ENCODE measurements at regions not wholly inside any gene's neighbourhood (a gene's known extent, or its start where the extent isn't known, plus 50 kb on each side); places are given as distances from the start of the nearest gene placed in this dataset.

DNA sequence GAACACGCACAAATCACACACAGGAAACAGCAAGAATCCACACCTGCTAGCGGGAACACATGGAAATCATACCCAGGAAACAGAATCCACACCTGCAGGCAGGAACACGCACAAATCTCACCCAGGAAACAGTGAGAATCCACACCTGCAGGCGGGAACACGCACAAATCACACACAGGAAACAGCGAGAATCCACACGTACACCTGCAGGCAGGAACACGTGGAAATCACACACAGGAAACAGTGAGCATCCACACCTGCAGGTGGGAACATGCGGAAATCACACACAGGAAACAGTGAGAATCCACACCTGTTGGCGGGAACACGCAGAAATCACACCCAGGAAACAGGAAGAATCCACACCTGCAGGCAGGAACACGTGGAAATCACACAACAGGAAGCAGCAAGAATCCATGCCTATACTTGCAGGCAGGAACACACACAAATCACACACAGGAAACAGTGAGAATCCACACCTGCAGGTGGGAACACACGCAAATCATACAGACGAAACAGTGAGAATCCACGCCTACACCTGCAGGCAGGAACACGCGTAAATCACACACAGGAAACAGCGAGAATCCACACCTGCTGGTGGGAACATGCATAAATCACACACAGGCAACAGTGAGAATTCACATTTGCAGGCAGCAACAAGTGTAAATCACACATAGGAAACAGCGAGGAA is 108.6 kb downstream of the DLL1 start:
- CTCF ChIA-PET, result interaction anchor here (1.1 kb wide), 1 partner anchor 350 kb away, joined by 3 read pairs; no protein-coding TSS in a partner anchor
- Histone ChIP-seq H3K9me1 (replicated peaks; ENCODE audit: control insufficient read depth, extremely low read depth, insufficient read depth, low read length) (no peaks in the 10 kb centered on the region), H3K9me3 (replicated peaks; ENCODE audit: control insufficient read depth, insufficient read depth, low read length) (no peaks in the 10 kb centered on the region), H3K9ac (replicated peaks; ENCODE audit: extremely low read depth, insufficient read depth, low read length) (no peak overlapping the region), H3K27ac (ENCODE audit: insufficient read depth, low read depth, low read length) (no peak overlapping the region), H3K79me2 (ENCODE audit: control insufficient read depth, insufficient read depth, low read length) (no peaks in the 10 kb centered on the region), H3K4me3 (replicated peaks in 1 of 3; ENCODE audit: insufficient read depth in 1 of 3, low read depth in 1 of 3, low read length in 3 of 3) (no peak overlapping the region), H3K36me3 (ENCODE audit: control insufficient read depth in 2 of 2, extremely low read depth in 1 of 2, insufficient read depth in 2 of 2, low read length in 2 of 2) (no peaks in the 10 kb centered on the region), H2AFZ (ENCODE audit: low read depth, low read length) (no peak overlapping the region), H3K4me1 (ENCODE audit: control insufficient read depth, extremely low read depth, insufficient read depth, low read length) (peaks cover 20% of the 10 kb centered on the region), H3K4me2 (ENCODE audit: insufficient read depth, low read length) (no peak overlapping the region), H3K27me3 (ENCODE audit: control insufficient read depth in 2 of 2, insufficient read depth in 2 of 2, low read length in 2 of 2) (no peaks in the 10 kb centered on the region), H4K20me1 (replicated peaks; ENCODE audit: control insufficient read depth, extremely low read depth, insufficient read depth, low read length) (no peaks in the 10 kb centered on the region)
- BruUV-seq (replicated peaks), result no TSS peak
- TF ChIP-seq POLR2AphosphoS5 (IDR thresholded peaks at IDR 0.05; ENCODE audit: insufficient read depth, low read depth, low read length), result no peak
- TF ChIP-seq JUN (IDR thresholded peaks at IDR 0.05; ENCODE audit: borderline replicate concordance, insufficient read depth, insufficient read length, low read depth), result no peak
- no peak for TF ChIP-seq FOS (IDR thresholded peaks at IDR 0.05; ENCODE audit: borderline replicate concordance, insufficient read depth, low read length)
- TF ChIP-seq, protein P1, sequence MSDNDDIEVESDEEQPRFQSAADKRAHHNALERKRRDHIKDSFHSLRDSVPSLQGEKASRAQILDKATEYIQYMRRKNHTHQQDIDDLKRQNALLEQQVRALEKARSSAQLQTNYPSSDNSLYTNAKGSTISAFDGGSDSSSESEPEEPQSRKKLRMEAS (IDR thresholded peaks at IDR 0.05; ENCODE audit: insufficient read depth, insufficient read length), result no peak
- no peak for TF ChIP-seq GATA2 (IDR thresholded peaks at IDR 0.05; ENCODE audit: insufficient read depth, insufficient read length, low read depth, low read length)
- POLR2A ChIA-PET, result no interaction called here
- intact Hi-C loops (cut with micrococcal nuclease), result no loop called here
- no peak for FAIRE-seq
- DNase-seq (ENCODE audit: low read depth, low spot score), result no peak
- dilution Hi-C loops (cut with MboI; ENCODE audit: extremely low pct_ligation_motif_present, low sequenced_read_pairs), result no loop called here

DNA sequence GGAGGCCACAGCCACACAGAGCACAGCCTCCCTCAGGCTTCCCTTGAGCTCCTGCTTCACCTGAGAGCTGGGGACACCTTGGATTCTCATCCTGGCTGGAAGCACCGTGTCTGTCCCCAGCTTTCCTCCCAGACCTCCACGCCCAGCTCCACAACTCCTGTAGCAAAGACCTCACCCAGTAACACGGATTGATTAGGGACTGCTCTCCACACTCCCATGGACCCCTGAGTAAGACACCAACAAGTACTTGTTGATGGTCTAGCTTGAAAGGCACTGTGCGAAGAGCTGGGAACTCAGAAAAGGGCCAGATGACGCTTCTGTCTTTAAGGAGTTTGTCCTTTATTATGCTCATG is 109.6 kb downstream of the DLL1 start:
- intact Hi-C loops (cut with micrococcal nuclease) (no loop called here), dilution Hi-C loops (cut with MboI; ENCODE audit: extremely low pct_ligation_motif_present, low sequenced_read_pairs) (no loop called here)
- no peak overlapping the region for H3K4me3 ChIP-seq (replicated peaks in 1 of 3; ENCODE audit: insufficient read depth in 1 of 3, low read depth in 1 of 3, low read length in 3 of 3)
- no peak for FAIRE-seq
- no peak overlapping the region for H3K9ac ChIP-seq (replicated peaks; ENCODE audit: extremely low read depth, insufficient read depth, low read length)
- DNase-seq (ENCODE audit: low read depth, low spot score), result no peak
- ChIA-PET POLR2A (no interaction called here), CTCF (interaction anchor here (1.1 kb wide), 1 partner anchor 349 kb away, joined by 3 read pairs; no protein-coding TSS in a partner anchor)
- H3K9me3 ChIP-seq (replicated peaks; ENCODE audit: control insufficient read depth, insufficient read depth, low read length), result no peaks in the 10 kb centered on the region
- H3K36me3 ChIP-seq (ENCODE audit: control insufficient read depth in 2 of 2, extremely low read depth in 1 of 2, insufficient read depth in 2 of 2, low read length in 2 of 2), result no peaks in the 10 kb centered on the region
- no peak overlapping the region for H2AFZ ChIP-seq (ENCODE audit: low read depth, low read length)
- H3K79me2 ChIP-seq (ENCODE audit: control insufficient read depth, insufficient read depth, low read length), result no peaks in the 10 kb centered on the region
- no TSS peak for BruUV-seq (replicated peaks)
- no peaks in the 10 kb centered on the region for H3K27me3 ChIP-seq (ENCODE audit: control insufficient read depth in 2 of 2, insufficient read depth in 2 of 2, low read length in 2 of 2)
- H3K27ac ChIP-seq (ENCODE audit: insufficient read depth, low read depth, low read length), result no peak overlapping the region
- peaks cover 20% of the 10 kb centered on the region for H3K4me1 ChIP-seq (ENCODE audit: control insufficient read depth, extremely low read depth, insufficient read depth, low read length)
- no peak for TF ChIP-seq POLR2AphosphoS5 (IDR thresholded peaks at IDR 0.05; ENCODE audit: insufficient read depth, low read depth, low read length)
- H4K20me1 ChIP-seq (replicated peaks; ENCODE audit: control insufficient read depth, extremely low read depth, insufficient read depth, low read length), result no peaks in the 10 kb centered on the region
- no peaks in the 10 kb centered on the region for H3K9me1 ChIP-seq (replicated peaks; ENCODE audit: control insufficient read depth, extremely low read depth, insufficient read depth, low read length)
- no peak overlapping the region for H3K4me2 ChIP-seq (ENCODE audit: insufficient read depth, low read length)
